HL-60 (cell line): ENCODE measurements at regions not wholly inside any gene's neighbourhood (a gene's known extent, or its start where the extent isn't known, plus 50 kb on each side); places are given as distances from the start of the nearest gene placed in this dataset.

Experiments used
- DNase-seq, 2 experiments: peaks; one replicate each; pipeline ENCODE4 v3.0.0-alpha.2; 2010 to 2020; ENCODE audit warnings: low read depth in 1 of 2, low spot score in 1 of 2
- H3K27ac ChIP-seq: fragments of 250-450 bp; sonication (Bioruptor Pico); replicated peaks from 2 replicates; pipeline ENCODE4 v1.5.1; 2020; ENCODE audit warnings: mild to moderate bottlenecking, moderate library complexity
- H3K27me3 ChIP-seq: fragments of 250-450 bp; sonication (Bioruptor Pico); 2 replicates; pipeline ENCODE4 v1.5.1; 2021; ENCODE audit warnings: mild to moderate bottlenecking, moderate library complexity; ENCODE audit not compliant: insufficient read depth, poor library complexity, severe bottlenecking
- H3K4me3 ChIP-seq: replicated peaks from 2 replicates; pipeline ENCODE4 v1.5.1; 2011; ENCODE audit warnings: mild to moderate bottlenecking, control low read depth, low read length; ENCODE audit not compliant: insufficient read depth
- GABPA ChIP-seq: IDR thresholded peaks from 2 replicates; pipeline ENCODE4 v1.6.1; 2012; ENCODE audit warnings: low read depth
- POLR2AphosphoS5 ChIP-seq: IDR thresholded peaks from 2 replicates; pipeline ENCODE4 v1.6.1; 2012; ENCODE audit warnings: low read depth
- SPI1 ChIP-seq: IDR thresholded peaks from 2 replicates; pipeline ENCODE4 v1.6.1; 2012; ENCODE audit warnings: low read depth, mild to moderate bottlenecking, borderline replicate concordance
- TF ChIP-seq, protein P1 (sequence below): IDR thresholded peaks from 2 replicates; pipeline ENCODE4 v1.6.1; 2012; ENCODE audit warnings: low read depth; ENCODE audit not compliant: insufficient replicate concordance
- TF ChIP-seq, protein P2 (sequence below): IDR thresholded peaks from one replicate; pipeline ENCODE4 v1.5.1; 2011; ENCODE audit warnings: low read length, control low read depth, inconsistent platforms; ENCODE audit not compliant: insufficient read depth

DNA sequence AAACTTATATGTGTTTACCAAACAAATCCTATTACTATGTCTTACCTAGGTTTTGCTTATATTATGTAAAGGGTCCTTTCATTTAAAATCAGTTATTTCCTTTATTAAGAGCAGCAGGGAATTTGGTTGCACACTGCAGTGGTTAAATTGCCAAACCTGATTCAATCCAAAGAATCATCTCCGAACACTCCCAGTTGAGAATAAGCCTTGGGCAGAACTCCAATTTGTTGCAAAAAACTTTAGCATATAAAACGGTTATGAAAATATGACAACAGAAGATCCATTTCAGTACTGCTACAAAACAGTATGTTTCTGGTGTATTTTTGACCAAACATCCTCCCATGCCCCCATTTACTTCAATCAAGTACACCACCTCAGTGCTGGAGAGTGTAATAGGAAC, 587.0 kb upstream of the GRAMD2B start:
- Histone ChIP-seq H3K27me3 (no peaks in the 10 kb centered on the region), H3K27ac (no peak overlapping the region), H3K4me3 (no peak overlapping the region)
- TF ChIP-seq, protein P1, sequence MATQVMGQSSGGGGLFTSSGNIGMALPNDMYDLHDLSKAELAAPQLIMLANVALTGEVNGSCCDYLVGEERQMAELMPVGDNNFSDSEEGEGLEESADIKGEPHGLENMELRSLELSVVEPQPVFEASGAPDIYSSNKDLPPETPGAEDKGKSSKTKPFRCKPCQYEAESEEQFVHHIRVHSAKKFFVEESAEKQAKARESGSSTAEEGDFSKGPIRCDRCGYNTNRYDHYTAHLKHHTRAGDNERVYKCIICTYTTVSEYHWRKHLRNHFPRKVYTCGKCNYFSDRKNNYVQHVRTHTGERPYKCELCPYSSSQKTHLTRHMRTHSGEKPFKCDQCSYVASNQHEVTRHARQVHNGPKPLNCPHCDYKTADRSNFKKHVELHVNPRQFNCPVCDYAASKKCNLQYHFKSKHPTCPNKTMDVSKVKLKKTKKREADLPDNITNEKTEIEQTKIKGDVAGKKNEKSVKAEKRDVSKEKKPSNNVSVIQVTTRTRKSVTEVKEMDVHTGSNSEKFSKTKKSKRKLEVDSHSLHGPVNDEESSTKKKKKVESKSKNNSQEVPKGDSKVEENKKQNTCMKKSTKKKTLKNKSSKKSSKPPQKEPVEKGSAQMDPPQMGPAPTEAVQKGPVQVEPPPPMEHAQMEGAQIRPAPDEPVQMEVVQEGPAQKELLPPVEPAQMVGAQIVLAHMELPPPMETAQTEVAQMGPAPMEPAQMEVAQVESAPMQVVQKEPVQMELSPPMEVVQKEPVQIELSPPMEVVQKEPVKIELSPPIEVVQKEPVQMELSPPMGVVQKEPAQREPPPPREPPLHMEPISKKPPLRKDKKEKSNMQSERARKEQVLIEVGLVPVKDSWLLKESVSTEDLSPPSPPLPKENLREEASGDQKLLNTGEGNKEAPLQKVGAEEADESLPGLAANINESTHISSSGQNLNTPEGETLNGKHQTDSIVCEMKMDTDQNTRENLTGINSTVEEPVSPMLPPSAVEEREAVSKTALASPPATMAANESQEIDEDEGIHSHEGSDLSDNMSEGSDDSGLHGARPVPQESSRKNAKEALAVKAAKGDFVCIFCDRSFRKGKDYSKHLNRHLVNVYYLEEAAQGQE = no peak
- TF ChIP-seq, protein P2, sequence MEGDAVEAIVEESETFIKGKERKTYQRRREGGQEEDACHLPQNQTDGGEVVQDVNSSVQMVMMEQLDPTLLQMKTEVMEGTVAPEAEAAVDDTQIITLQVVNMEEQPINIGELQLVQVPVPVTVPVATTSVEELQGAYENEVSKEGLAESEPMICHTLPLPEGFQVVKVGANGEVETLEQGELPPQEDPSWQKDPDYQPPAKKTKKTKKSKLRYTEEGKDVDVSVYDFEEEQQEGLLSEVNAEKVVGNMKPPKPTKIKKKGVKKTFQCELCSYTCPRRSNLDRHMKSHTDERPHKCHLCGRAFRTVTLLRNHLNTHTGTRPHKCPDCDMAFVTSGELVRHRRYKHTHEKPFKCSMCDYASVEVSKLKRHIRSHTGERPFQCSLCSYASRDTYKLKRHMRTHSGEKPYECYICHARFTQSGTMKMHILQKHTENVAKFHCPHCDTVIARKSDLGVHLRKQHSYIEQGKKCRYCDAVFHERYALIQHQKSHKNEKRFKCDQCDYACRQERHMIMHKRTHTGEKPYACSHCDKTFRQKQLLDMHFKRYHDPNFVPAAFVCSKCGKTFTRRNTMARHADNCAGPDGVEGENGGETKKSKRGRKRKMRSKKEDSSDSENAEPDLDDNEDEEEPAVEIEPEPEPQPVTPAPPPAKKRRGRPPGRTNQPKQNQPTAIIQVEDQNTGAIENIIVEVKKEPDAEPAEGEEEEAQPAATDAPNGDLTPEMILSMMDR = no peak
- TF ChIP-seq GABPA (no peak), POLR2AphosphoS5 (no peak), SPI1 (no peak)
- DNase-seq = no peak

DNA sequence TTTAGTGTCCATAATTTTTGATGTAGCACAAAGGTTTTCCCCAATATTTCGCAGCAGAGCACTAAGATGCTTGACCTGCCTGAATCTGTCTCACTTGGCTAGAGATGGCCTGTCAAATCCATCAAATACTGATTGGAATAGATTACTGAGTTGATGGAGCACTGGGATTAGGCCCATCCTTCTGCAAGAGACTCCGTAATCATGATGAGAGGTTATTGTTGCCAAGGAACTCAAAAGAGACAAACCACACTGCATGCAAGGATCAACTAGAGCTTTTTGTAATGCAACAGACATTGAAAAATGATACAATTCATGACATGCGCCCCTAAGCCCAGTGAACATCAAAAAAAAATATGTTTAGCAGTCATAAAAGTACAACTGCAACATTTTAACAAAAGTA, 585.3 kb upstream of the GRAMD2B start:
- H3K27ac ChIP-seq = no peak overlapping the region
- DNase-seq = no peak
- no peaks in the 10 kb centered on the region for H3K27me3 ChIP-seq
- TF ChIP-seq GABPA (no peak), SPI1 (no peak), POLR2AphosphoS5 (no peak)
- TF ChIP-seq, protein P1 = no peak
- TF ChIP-seq, protein P2 = no peak
- no peak overlapping the region for H3K4me3 ChIP-seq

DNA sequence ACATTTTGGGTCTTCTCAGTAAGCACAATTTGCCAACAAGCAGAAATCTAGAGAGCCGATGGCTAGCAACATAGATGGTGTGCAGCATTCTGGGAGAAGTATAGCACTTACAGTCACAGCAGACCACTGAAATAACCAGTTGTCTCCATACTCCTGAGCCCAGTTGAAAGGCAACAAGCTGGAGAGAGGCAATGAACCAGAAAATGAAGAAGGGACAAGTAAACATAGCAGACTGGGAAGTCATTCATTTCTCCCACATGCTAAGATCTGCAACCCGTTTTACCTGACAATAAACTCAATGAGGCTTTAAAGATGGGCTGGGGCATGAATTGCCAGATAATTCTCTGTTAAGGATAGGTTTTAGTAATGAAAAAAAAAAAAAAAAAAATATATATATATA, 575.6 kb upstream of the GRAMD2B start:
- Histone ChIP-seq H3K27me3 (no peaks in the 10 kb centered on the region), H3K27ac (no peak overlapping the region), H3K4me3 (no peak overlapping the region)
- TF ChIP-seq, protein P2 = no peak
- TF ChIP-seq GABPA (no peak), SPI1 (no peak), POLR2AphosphoS5 (no peak)
- TF ChIP-seq, protein P1 = no peak
- DNase-seq = no peak
